Body of pancreas (tissue), 4 donors: ENCODE measurements at regions not wholly inside any gene's neighbourhood (a gene's known extent, or its start where the extent isn't known, plus 50 kb on each side); places are given as distances from the start of the nearest gene placed in this dataset.

Experiments
- ATAC-seq: fragments of 150-250 bp; one replicate; pipeline ENCODE4 v1.9.1; 2016
- DNase-seq, 4 donors: peaks; one replicate each; pipeline ENCODE4 v3.0.0-alpha.2; 2019
- H3K27ac ChIP-seq, 4 donors: fragments of 200-600 bp; sonication (generic); 1 replicate in 3 of 4; 2 replicates in 1 of 4; pipeline versions ENCODE4 v1.5.1 to v1.6.1; 2016 to 2019; ENCODE audit warnings: mild to moderate bottlenecking in 1 of 4, mixed read lengths in 1 of 4, moderate library complexity in 1 of 4
- H3K27me3 ChIP-seq, 2 donors: fragments of 200-600 bp; sonication (generic); one replicate each; pipeline ENCODE4 v1.6.0; 2016; ENCODE audit warnings: mild to moderate bottlenecking in 1 of 2
- H3K36me3 ChIP-seq, 2 donors: fragments of 200-600 bp; sonication (generic); replicated peaks in 1 of 2; 2 replicates each; pipeline ENCODE4 v1.5.1; 2016; ENCODE audit warnings: low read depth in 2 of 2; ENCODE audit not compliant: insufficient read depth in 1 of 2
- H3K4me1 ChIP-seq: fragments of 200-600 bp; sonication (generic); one replicate; pipeline ENCODE4 v1.6.0; 2016
- H3K4me3 ChIP-seq, 2 donors: fragments of 200-600 bp; sonication (generic); 1 replicate in 1 of 2; 2 replicates in 1 of 2; pipeline ENCODE4 v1.5.1; 2016 to 2019
- H3K9me3 ChIP-seq, 3 donors: fragments of 200-600 bp; sonication (generic); 1 replicate in 2 of 3; 2 replicates in 1 of 3; pipeline ENCODE4 v1.5.1; 2016
- POLR2A ChIP-seq, 3 donors: fragments of 450-650 bp; IDR thresholded peaks; one replicate each; pipeline ENCODE4 v1.6.1; 2016; ENCODE audit warnings: antibody characterized with exemption in 3 of 3, mild to moderate bottlenecking in 2 of 3
- WGBS, 2 donors: methylation state at CpG; one replicate each; pipeline ENCODE4 v1.1.5; 2017; 5-methylcytosine and 5-hydroxymethylcytosine counted together
- intact Hi-C: fragments of 100-400 bp; cut with DNase I; formaldehyde crosslinking; loops from one replicate; pipeline ENCODE4 v1.15.1; 2023
- TF ChIP-seq, protein P1 (sequence below), 7 experiments: fragments of 450-650 bp in 4 of 7; fragments of 200-600 bp in 3 of 7; sonication (generic) in 3 of 7; IDR thresholded peaks; one replicate each; pipeline ENCODE4 v1.5.1; 2016 to 2019; ENCODE audit warnings: antibody characterized with exemption in 7 of 7

DNA sequence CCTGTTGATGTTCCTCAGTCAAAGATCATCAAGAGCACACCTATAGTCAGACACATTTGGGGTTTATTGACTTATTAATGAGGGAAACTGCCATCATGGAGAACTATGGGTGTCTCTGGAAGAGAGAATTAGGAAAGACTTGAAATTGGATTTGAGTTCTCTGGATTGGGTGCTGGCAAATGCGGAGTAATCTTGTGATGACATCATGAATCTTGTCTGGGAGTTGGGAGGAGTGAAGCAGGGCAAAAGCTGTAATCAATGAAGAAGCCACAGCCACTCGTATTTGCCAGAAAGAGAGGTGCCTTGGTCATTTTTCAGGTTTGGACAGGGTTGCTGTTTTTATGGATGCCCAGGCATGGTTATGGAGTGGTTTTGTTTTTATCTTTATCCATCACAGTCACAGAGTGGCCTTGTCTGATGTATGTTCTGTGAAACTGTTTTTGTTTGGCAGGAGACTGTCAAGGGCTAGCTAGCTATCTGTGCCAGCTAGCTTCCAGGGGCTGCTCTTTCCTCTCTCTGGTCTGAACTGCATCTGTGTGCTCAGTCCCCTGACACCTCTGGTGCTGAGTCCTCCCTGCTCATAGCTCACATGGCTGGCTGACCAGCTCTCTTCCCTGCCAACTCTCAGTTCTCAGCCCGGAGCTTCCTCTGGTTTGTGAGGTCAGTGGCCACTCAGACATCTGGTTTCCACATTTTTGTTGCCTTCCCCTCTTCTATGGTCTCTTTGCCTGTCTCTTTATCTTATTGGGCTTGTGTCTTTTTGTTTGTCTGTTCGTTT, 193.4 kb upstream of the RMP24 start:
- Histone ChIP-seq H3K9me3 (no peaks in the 10 kb centered on the region), H3K4me1 (no peaks in the 10 kb centered on the region), H3K36me3 (no peaks in the 10 kb centered on the region), H3K27me3 (no peaks in the 10 kb centered on the region), H3K4me3 (no peak overlapping the region), H3K27ac (no peak overlapping the region)
- no peak for ATAC-seq
- 38 to 56% methylated on average over 4 of the region's 4 CpGs for WGBS, 2 donors
- TF ChIP-seq POLR2A (IDR thresholded peaks at IDR 0.05), result no peak
- TF ChIP-seq, protein P1, sequence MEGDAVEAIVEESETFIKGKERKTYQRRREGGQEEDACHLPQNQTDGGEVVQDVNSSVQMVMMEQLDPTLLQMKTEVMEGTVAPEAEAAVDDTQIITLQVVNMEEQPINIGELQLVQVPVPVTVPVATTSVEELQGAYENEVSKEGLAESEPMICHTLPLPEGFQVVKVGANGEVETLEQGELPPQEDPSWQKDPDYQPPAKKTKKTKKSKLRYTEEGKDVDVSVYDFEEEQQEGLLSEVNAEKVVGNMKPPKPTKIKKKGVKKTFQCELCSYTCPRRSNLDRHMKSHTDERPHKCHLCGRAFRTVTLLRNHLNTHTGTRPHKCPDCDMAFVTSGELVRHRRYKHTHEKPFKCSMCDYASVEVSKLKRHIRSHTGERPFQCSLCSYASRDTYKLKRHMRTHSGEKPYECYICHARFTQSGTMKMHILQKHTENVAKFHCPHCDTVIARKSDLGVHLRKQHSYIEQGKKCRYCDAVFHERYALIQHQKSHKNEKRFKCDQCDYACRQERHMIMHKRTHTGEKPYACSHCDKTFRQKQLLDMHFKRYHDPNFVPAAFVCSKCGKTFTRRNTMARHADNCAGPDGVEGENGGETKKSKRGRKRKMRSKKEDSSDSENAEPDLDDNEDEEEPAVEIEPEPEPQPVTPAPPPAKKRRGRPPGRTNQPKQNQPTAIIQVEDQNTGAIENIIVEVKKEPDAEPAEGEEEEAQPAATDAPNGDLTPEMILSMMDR (IDR thresholded peaks at IDR 0.05), result no peak
- DNase-seq, result no peak
- intact Hi-C loops, result no loop called here

DNA sequence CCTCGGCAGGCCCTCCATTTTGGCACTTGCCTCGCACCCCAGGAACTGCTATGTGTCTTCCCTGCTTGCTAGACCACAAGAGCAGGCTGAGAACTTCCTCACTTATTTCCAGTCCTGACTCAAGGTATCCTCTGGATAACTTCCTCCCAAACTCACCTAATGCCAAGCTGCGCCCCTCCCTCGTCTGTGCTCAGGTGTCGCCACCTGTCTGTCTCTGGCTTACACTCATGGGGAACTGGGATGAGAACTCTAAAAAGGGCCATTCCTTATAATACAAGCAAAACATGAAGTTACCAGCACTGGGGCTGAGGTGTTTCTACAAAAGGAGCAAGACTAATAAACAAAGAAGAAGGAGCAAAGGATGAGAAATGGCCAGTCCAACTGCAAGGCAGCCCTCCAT, 191.5 kb upstream of the RMP24 start:
- H3K9me3 ChIP-seq, result no peaks in the 10 kb centered on the region
- H3K36me3 ChIP-seq, result no peaks in the 10 kb centered on the region
- H3K4me1 ChIP-seq, result no peaks in the 10 kb centered on the region
- no peak overlapping the region for H3K27ac ChIP-seq
- intact Hi-C loops, result no loop called here
- ATAC-seq, result no peak
- DNase-seq, result no peak
- H3K27me3 ChIP-seq, result no peaks in the 10 kb centered on the region
- 69 to 78% methylated on average over 5 of the region's 5 CpGs for WGBS, 2 donors
- no peak for TF ChIP-seq POLR2A (IDR thresholded peaks at IDR 0.05)
- TF ChIP-seq, protein P1 (IDR thresholded peaks at IDR 0.05), result no peak
- H3K4me3 ChIP-seq, result no peak overlapping the region

DNA sequence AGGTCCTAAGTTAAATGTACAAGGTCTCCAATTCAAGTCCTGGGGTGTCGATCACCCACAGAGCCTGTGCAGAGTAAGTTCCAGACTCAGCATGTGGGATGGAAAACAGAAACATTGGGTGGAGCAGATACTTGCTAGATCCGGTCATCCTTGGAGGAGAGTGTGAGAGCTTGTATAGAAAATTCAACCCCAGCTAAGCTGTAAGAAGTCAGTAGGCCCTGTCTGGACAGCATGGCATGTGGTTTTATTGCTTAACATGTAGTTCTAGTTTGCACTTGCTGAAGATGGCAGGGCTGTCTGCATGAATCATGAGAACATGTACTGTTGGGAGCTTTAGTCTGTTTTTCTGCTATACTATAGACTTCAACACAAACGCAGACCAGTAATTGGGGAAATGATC, 189.6 kb upstream of the RMP24 start:
- H3K9me3 ChIP-seq, result no peaks in the 10 kb centered on the region
- no peaks in the 10 kb centered on the region for H3K4me1 ChIP-seq
- H3K36me3 ChIP-seq, result no peaks in the 10 kb centered on the region
- no peak overlapping the region for H3K27ac ChIP-seq
- ATAC-seq (no peak), DNase-seq (no peak)
- no peak for TF ChIP-seq POLR2A (IDR thresholded peaks at IDR 0.05)
- TF ChIP-seq, protein P1 (IDR thresholded peaks at IDR 0.05), result no peak
- no peaks in the 10 kb centered on the region for H3K27me3 ChIP-seq
- no peak overlapping the region for H3K4me3 ChIP-seq
- intact Hi-C loops, result no loop called here
- WGBS, 2 donors, result 67 to 77% methylated on average over 3 of the region's 3 CpGs

DNA sequence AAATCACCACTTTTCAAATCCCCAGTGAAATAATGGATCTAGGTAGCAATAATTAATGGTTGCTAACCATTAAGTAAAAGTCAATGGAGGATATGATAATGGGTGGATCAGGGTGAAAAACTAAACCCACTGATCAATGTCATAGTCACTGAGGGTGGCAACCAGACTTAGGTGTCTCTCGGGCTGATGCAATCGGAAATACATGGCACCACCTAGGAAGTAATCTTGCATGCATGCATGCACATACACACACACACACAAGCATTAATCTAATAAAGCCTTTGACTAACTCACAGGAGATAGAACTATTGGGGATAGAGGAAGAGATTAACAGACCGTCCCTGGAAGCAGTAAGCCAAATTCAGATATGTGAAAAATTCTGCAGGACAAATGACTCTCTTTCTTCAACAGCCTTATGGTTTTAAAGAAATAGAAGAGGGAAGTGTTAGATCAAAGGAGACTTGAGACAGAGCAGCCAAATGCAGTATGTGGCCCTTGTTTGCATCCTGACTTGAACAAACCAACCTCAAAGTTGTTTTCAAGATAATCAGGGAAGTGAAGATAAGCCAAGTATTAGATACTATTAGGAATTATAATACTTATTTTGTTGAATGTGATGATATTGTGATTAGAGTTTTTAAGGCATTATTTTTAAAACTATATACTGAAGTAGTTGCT, 186.0 kb upstream of the RMP24 start:
- WGBS, 2 donors, result 56 to 66% methylated on average over 3 of the region's 3 CpGs
- Histone ChIP-seq H3K36me3 (no peaks in the 10 kb centered on the region), H3K4me1 (no peaks in the 10 kb centered on the region), H3K4me3 (no peak overlapping the region), H3K27ac (no peak overlapping the region), H3K27me3 (no peaks in the 10 kb centered on the region), H3K9me3 (no peaks in the 10 kb centered on the region)
- no peak for TF ChIP-seq POLR2A (IDR thresholded peaks at IDR 0.05)
- TF ChIP-seq, protein P1 (IDR thresholded peaks at IDR 0.05), result no peak
- intact Hi-C loops, result no loop called here
- no peak for DNase-seq
- ATAC-seq, result no peak
